ENCODE measurements at regions not wholly inside any gene's neighbourhood (a gene's known extent, or its start where the extent isn't known, plus 50 kb on each side); places are given as distances from the start of the nearest gene placed in this dataset.
"Not testable (repeated sequence)": the region's sequence is repeated elsewhere in the genome, so short reads cannot be mapped to it uniquely, and the experiment has no call there.

DNA sequence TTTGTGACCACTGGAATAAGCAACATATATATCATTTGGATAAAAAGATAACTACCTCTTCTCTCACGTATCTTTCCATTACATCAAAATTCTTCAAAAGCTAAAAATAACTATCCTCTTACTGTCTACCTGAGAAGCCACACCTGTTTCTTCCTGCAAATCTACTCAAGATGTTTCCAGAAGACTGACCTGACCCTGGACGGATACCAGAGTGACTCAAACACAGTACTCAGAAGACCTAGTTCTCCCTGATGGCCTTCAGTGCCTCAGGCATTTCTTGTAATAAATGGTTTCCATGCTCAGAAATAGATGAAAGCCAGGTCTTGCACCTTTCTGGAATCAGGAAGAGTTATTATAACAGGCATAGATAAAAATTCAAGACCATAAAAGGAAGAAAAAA, 245.9 kb upstream of the PIK3R1 start:
- ATAC-seq, result no peak
- DNase-seq, result no peak
- intact Hi-C loops (cut with DNase I), result no loop called here

DNA sequence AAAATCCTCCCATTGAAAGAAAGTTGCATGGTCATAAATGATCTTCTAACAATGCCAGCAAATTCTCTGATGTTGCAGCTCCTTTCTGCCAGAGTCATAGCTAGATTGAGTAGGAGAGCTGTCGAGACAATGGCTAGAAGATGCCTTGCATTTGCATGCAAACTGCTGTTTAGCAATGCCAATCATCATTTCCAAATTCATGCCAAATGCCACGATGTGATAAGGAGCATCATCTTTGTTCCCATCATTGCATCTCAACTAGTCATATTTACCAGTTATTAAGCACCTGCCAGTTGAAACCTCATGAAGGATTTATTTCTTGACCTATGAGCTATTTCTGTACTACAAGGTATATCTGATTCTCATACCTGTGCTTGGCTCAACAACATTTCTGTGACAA, 246.4 kb upstream of the PIK3R1 start:
- intact Hi-C loops (cut with DNase I), result no loop called here
- ATAC-seq (no peak), DNase-seq (no peak)

DNA sequence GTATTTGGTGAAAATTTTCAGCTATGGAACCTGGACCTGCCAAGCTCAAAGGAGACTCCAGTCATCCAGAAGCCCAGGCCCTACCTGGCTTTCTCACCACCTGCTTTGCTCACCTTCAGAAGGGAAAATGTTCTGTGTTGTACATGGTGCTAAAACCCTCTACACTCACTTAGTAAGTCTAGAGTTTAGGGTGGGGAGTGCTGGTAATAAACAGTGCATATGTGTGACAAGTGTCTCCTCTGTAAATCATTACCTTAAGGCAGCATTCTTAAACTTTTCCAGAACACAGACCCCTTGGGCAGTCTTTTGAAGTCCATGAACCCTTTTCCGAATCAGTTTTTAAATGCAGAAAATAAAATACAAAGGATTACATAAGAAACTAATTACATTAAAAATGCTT, 248.8 kb upstream of the PIK3R1 start:
- no peak for DNase-seq
- intact Hi-C loops (cut with DNase I), result no loop called here
- ATAC-seq, result no peak

DNA sequence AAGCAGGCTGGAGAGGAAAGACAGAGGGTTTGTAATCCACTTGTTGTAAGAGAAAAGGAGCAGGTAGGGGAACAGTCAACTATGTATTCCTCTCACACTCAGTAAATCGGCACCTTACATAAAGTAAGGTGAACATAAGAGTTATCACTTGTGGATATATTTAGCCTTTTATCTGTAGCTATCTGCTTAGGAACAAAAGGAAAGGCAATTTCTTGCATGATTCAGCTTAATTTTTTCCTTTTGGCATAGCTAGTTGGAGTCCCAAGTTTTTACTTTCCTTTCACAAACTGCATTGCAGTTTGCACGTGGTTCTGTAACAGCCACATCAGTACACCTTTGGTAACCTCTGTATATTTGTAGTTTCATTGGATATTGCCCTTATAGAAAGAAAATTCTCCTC, 250.9 kb upstream of the PIK3R1 start:
- DNase-seq (no peak), ATAC-seq (no peak)
- intact Hi-C loops (cut with DNase I), result no loop called here

DNA sequence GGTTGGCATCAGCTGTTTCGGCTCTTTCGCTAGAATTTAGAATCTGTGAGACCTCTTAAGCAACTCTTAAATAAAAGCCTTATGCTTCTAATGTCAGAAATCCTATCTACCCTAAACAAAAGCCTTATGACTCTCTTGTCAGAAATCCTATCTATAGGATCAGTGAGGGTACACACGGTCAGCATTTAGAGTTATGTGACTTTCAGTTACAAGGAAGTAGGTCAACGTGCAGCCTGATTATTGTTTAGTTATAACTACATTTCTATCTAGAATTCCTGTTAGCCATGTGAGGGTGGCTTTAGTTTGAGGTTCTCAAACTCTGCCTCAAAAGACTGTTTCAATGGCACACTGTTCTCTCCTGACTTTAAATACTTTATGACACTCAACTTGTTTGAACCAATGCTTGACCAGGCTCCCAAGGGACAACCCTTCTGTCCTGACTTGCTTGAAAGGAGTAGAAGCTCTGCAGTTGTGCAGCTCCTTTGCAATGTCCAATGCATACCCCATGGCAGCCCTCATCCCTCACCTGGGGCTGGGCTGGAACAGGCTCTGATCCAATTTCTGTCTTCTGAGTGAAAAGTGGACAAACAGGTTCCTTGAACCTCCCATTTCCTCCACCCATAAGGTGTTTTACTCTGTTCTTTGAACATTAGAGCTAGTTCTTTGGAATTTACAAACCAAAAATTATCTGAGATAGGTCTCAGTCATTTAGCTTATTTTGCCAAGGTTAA, 251.6 kb upstream of the PIK3R1 start:
- DNase-seq, result no peak
- intact Hi-C loops (cut with DNase I), result no loop called here
- ATAC-seq, result no peak

DNA sequence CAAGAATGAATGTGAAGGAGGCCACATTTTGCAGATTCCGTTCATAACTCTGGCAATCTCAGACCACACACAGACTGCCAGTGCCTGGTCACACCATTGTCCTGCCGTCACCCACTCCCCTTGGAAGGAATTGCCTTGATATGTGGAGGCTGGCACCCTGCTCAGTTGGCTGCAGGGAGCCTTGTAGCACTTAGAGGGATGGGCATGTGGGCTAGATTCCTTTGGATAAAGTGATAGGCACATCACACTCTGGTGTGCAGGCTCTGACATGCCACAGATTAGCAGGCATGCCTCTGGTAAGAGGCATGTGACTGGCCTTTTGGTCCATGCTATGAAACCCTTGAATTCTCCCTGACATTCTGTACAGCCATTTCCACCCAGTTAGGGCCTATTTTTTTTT, 254.6 kb upstream of the PIK3R1 start:
- ATAC-seq (peak; percentile 80 to 97), DNase-seq (peak; percentile 22)
- intact Hi-C loops (cut with DNase I), result no loop called here

DNA sequence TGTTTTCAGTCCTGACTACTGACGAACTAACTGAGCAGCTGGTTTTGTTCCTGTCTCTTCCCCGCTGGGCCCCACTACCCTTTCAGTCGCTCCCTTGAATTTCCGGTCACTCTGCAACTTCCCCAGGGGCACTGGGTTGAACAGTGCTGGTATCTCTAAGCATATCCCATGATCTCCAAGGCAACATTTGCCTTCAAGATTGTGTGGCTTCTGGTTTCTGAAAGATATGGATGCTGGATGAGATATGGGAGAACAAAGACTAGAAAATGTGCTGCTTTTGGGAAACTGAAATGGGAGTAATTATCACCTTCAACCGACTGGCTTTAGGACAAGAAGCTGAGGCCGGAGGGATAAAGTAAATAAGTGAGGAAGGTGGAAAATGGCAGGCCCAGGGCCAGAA, 258.2 kb upstream of the PIK3R1 start:
- ATAC-seq (no peak), DNase-seq (no peak)
- intact Hi-C loops (cut with DNase I), result no loop called here

DNA sequence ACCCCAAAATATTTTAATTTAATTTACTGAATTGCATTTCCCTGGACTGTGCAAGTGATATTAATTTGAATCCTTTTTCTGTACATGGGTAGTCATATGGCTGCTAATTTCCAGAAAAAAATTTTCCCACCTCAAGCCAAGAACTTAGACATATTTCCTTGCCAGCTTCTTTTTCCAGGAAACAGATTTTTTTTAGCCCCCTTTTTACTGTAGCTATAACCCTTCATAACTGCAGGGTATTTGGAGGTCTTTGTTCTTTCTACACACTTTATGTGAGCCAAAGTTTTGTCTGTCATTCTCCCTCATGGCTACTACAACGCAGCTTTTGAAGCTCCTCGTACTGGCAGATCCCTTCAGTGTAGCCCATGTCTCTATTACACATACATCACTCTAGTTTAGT, 261.2 kb upstream of the PIK3R1 start:
- no peak for ATAC-seq
- intact Hi-C loops (cut with DNase I), result no loop called here
- no peak for DNase-seq

DNA sequence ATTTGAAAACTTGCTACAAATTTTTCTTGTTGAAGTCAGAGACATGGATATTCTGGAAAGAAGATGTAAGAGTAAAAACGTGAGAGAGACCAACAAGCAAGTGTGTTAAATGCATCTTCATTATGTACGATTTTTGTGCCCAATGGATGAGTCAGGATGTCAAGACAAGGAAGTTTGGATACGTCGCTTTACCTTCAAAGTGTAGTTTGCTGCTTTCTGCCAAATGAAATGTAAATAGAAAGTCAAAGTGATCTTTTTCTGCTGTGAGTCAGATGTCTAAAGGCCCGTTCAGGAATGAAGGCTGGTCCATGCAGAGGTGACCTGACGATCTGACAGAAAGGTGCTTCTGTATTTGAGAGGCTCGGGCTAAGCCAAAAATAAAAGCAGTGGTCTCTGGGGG, 273.1 kb upstream of the PIK3R1 start:
- ATAC-seq, result no peak
- intact Hi-C loops (cut with DNase I), result no loop called here
- DNase-seq, result no peak

DNA sequence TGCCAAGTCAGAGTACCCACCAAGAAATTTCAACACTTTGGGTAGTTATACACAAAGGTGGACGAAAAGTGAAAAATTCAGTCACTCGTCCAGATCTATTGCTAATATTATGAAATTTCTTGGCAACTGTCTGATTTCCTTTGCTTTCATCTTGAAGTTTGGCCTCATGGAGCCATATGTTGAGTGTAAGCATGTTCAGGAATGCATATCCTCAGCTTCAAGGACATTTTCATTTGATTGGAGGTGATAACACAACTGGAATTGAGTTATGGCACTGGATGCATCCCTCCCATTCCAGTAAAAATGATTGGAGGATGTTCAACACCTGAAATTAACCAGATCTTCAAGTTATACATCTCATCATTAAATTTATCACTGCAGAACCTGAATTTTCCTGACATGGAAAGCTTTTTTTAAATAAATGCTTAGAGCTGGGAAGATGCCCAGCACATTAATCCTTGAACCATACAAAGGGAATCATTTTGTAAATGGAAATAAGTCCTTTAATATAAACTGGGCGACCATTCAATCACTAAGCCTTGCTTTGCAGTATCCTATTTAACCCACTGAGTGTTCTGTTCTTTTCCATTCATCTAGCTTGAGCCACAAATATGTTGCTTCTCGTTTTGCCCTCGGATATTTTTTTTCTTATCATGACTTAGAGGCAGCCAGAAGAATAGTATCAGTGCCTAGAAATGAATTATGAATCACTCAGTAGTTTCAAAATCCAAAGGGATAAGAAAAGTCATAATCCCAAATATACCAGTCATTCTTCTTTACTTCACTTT, 273.7 kb upstream of the PIK3R1 start:
- peak in 1 of 2 donors; percentile 72 for ATAC-seq
- DNase-seq, result no peak
- intact Hi-C loops (cut with DNase I), result no loop called here

DNA sequence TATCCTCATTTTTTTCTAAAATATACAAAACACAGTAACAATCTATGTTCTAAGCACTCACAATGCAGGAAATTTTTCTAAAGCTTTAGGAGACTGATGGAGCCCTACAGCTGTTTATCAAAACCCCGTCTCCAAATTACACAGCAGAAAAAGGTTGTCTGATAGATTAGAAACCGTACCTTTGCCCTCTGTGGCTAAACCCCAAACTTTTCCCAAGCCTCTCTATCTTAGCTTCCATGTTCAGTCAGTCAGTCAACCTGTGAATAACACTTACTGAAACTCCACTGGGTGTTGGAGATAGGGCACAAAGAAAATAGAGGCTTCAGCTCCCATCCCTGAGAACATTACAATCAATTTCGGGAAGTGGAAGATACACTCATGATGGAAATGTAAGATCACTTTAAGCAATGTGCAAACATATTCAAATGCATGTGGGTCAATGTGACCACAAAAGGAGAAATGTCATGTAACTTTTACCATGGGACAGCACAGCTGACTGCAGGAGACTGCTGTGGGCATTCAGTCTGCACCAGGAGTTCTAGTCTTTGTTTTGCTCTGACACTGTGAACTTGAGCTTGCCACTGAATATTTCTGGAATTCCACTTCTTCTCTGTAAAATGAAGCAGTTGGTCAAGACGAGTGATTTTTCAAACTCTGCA, 279.5 kb upstream of the PIK3R1 start:
- intact Hi-C loops (cut with DNase I), result no loop called here
- no peak for DNase-seq
- ATAC-seq, result no peak

DNA sequence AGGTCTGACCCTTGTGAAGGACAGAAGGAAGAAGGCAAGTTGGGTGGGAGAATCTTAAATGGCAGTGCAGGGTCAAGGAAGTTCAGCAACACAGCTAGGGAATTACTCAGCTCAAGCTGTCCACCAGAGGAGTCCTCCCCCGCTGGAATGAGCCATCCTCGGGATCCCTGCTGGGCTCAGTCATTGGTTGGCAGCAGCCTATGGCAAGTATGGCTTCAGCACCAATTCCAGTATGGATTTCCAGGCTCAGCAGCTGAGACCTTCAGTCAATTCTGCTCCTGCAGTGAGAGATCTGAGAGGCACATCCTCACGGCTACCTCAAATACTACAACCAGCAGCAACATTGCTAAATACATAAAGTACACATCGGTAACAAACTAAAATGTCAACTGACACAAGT, 280.6 kb upstream of the PIK3R1 start:
- ATAC-seq, result no peak
- DNase-seq, result no peak
- intact Hi-C loops (cut with DNase I), result no loop called here

DNA sequence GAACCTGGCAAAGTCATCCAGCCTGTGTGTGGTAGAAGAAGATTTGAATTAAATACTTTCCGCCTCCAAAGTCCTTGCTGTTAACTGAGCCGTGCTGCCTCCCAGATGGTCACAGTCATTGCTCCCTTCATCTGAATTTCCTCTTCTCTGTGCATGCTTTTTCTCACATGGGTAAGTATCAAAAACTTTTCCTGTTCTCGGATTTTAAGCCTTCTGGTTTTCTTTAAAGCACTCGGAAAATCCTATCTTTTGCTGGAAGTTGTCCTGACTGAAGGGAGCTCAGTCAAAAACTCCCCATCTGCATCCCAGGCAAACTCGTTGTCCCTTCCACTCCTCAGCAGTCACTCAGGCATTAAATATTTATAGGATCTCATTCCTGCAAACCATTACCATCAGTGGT, 290.0 kb upstream of the PIK3R1 start:
- DNase-seq, result no peak
- no peak for ATAC-seq
- intact Hi-C loops (cut with DNase I), result no loop called here

DNA sequence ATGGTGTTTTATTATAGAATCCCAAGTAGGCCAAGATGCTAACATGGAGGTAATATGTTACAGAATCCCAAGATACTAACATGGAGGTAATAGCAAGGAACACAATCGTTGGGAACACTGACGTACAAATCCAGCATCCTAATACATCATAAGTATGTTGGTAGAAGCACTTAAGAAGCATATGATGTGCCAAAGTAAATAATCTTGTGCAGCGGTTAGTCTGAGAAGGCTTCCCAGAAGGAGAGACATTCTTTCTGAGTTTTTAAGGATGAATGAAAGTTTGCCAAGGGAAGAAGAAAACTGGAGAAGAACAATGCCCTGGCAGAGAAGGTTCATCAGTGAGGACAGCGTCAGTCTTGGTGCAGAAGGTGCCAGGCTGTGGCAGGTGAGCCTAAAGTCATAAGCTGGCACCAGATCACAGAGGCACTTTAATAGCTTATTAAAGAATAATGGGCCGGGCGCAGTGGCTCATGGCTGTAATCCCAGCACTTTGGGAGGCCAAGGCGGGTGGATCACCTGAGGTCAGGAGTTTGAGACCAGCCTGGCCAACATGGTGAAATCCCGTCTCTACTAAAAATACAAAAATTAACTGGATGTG, 294.5 kb upstream of the PIK3R1 start:
- intact Hi-C loops (cut with DNase I), result no loop called here
- no peak for DNase-seq
- no peak for ATAC-seq

DNA sequence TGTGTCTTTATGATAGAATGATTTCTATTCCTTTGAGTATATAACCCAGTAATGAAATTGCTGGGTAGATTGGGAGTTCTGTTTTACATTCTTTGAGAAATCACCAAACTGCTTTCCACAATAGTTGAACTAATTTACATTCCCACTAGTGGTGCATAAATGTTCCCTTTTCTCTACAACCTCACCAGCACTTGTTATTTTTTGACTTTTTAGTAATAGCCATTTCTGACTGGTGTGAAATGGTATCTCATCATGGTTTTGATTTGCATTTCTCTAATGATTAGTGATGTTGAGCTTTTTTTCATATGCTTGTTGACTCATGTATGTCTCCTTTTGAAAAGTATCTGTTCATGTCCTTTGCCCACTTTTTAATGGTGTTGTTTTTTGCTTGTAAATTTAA, 296.0 kb upstream of the PIK3R1 start:
- intact Hi-C loops (cut with DNase I); DNase-seq; ATAC-seq: not testable (repeated sequence)

DNA sequence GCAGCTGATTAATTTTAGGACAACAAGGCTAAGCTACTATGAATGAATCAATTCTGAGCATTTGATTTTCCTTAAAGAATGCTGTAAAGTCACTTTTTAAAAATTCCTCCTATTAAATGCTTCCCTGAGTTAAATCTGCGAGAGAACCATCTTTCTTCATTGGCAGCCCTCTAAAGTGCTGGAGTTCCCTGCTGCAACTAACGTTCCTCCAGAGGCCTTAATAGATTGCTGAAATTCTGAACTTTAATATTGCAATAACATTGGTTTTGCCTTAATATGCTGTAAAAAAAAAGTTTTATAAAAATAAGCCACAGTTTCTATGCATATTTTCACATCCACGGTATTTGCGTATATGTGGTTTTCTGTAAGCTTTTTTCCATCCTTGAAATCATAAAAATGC, 298.0 kb upstream of the PIK3R1 start:
- no peak for DNase-seq
- ATAC-seq, result no peak
- intact Hi-C loops (cut with DNase I), result no loop called here

DNA sequence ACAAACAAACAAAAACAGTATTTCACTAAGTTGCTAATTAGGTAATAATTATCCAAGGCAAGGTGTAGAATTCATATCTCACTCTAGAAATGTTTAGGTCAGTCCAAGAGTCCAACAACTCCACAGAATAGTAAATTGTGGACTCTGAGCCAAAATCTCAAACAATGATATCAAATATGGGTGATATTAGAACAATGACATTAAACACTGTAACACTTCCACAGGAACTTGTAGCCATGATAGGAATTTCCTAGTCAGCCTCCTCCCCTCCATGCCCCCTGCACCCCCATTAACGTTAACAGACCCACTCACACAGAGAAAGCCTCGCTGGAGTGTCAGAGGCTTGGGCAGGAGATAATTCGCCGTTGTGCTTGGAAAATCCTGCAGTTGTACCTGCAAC, 305.0 kb upstream of the PIK3R1 start:
- intact Hi-C loops (cut with DNase I), result no loop called here
- DNase-seq (no peak), ATAC-seq (no peak)

DNA sequence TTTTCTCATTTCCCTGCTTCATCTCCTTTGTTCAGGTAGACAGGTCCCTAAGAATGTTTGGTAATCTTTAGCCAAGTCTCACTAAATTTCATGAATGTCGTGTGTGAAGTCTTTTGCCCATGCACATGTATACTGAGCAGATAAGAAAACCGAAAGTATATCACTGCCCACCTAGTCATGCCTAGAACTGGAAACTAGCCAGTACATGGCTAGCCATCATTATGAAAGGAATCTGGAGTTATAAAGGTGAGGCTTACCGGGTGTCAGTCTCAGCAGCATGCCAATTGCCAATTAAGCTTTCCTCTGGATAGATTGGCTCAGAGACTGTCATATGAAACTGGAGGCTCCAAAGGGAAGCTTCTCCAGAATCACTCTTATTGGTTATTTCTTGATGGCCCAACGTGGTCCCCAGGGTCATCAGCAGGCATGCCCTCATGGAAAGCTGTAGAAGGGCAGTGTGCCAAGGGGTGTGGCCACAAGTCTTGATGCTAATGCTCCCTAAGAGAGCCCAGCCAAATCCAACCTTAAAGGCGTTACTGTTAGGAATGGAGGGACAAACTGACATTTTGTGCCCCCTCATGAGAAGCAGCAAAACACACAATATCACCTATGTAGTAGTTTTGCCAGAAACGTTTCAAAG, 307.3 kb upstream of the PIK3R1 start:
- intact Hi-C loops (cut with DNase I), result no loop called here
- DNase-seq (no peak), ATAC-seq (no peak)

DNA sequence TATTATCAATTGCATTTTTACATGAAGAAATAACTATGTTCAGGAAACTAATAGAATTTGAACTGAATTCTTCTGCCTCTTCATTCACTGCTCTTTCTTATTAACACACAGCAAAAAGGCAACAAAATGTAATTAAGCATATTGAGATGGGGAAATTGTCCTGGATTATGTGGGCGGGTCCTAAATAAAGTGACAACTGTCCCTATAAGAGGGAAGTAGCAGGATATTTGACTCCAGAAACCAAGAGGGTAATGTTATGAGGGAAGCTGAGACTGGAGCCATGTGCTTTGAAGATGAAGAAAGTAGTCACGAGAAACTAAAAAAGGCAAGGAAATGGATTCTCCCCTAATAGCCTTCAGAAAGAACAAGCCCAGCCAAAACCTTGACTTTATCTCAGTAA, 311.2 kb upstream of the PIK3R1 start:
- intact Hi-C loops (cut with DNase I), result no loop called here
- DNase-seq (no peak), ATAC-seq (no peak)

DNA sequence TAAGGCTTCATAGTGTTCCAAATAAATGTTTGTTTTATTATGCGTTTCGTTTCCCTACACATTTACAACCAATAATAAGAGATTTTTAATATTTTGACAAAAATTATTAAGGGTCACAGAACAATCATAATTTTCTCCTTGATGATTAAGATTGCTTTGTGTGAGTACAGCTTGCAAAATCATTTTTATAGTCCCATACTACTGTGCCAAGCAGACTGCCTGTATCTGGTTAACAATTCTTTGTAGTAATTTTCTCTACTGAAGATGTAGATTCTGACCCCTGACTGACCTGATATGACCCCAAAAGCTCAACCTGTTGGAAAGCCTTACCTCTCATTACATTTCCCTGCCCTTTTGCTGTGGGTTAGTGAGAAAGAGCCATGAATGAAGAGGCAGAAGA, 311.9 kb upstream of the PIK3R1 start:
- intact Hi-C loops (cut with DNase I), result no loop called here
- ATAC-seq (no peak), DNase-seq (no peak)
